NCI-H128 (cell line): ENCODE measurements at regions not wholly inside any gene's neighbourhood (a gene's known extent, or its start where the extent isn't known, plus 50 kb on each side); places are given as distances from the start of the nearest gene placed in this dataset.

Experiments
- DNase-seq: peaks from one replicate; lab custom pipeline; 2025; ENCODE audit not compliant: unreplicated experiment; lab: John Stamatoyannopoulos, UW

DNA sequence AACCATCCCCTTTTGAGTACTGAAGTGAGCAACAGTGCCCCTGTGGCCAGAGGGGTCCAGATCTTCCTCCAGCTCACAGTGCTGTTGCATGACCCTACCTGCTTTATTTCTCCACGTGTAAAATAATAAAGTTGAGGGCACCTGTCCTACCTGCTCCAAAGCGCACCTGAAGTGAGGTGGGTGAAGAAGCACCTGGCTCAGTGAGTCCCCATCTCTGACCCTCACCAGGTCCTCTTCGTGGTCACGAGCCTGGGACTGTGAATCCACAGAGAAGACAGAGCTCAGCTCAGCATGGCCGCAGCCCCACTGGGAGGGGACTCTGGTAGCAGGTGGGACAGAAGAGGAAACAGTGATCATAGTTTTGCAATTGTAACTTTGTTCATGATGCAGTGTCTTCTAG, 976.7 kb upstream of the TMEM132C start:
- no peak for DNase-seq

DNA sequence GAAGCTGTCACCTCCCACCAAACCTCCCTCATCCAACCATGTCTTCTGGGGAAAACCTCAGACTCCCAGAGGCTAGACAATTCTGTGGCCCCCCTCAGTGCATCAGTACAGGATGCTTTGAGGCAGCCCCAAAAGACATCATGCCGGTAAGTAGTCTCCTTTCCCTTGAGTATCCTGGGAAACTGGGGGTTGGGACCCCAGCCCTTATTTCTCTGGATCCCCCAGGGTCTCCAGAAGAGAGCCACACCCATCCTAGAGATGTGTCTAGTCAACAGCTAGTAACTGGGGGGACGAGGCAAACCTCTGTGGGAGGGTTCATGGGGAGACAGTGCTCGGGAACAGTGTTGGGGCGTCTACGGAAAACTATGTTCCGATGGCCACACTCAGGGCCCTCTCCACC, 974.2 kb upstream of the TMEM132C start:
- DNase-seq = no peak

- DNase-seq = no peak
These were observed 973.3 kb upstream of the TMEM132C start for GRCh38 chr12:127293507-127294310.

- DNase-seq = no peak
These were observed 972.2 kb upstream of the TMEM132C start for GRCh38 chr12:127294651-127295210.

GRCh38 chr12:127295630-127296029, 971.3 kb upstream of the TMEM132C start:
- DNase-seq = no peak

DNA sequence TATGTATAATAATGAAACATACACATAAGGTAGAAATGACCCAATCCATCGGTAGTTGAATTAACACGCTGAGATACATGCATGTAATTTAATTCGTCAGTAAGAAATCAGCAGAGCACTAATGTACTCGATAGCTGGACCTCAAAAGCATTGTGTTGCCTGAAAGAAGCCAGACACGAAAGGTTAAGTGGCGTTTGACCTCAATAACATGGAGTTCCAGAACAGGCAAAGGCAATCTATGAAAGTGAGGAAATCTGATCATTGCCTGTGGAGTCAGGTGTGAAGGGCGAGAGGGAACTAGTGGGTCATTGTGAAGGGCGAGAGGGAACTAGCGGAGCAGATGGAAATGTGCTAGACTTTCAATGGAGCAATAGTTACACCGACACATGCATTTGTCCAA, 970.4 kb upstream of the TMEM132C start:
- no peak for DNase-seq

GRCh38 chr12:127297327-127297726, 969.6 kb upstream of the TMEM132C start:
- no peak for DNase-seq

- DNase-seq = no peak
These were observed 966.9 kb upstream of the TMEM132C start for GRCh38 chr12:127300075-127300474.

DNA sequence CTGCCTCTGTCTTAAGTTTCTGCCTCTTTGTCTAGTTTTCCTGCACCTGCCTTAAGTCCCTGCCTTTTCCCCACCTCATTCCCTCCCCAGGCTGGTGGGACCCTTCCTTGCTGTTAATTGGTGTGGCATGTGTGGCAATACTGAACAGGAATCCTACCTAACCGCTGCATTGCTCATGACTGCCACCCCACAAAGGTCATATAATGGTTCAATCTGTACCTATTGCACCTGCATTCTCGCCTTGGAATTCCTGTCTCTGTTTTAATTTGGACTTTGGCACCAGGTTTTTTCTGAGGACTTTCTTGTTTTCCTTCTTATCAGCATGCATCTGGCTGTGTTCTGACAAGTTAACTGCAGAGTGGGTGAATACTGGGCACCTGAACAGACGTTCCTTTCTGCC, 966.2 kb upstream of the TMEM132C start:
- no peak for DNase-seq

DNA sequence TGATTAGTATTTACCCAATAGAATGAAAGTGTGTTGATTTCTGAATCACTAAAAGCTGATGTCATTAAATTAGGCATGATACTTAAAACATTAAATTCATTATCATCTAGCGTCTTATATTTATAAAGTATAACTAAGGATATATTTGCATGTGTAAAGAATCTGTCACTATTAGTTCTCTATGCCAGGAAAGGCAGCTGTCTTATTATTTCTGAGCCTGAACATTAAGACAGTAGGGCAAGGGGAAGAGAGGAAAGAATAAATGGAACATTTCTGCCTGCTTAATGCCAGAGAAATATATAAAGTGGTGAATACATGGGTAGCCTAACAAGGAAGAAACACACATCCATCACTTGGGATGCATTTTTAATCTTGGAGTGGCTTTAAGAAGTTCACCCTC, 965.1 kb upstream of the TMEM132C start:
- no peak for DNase-seq

DNA sequence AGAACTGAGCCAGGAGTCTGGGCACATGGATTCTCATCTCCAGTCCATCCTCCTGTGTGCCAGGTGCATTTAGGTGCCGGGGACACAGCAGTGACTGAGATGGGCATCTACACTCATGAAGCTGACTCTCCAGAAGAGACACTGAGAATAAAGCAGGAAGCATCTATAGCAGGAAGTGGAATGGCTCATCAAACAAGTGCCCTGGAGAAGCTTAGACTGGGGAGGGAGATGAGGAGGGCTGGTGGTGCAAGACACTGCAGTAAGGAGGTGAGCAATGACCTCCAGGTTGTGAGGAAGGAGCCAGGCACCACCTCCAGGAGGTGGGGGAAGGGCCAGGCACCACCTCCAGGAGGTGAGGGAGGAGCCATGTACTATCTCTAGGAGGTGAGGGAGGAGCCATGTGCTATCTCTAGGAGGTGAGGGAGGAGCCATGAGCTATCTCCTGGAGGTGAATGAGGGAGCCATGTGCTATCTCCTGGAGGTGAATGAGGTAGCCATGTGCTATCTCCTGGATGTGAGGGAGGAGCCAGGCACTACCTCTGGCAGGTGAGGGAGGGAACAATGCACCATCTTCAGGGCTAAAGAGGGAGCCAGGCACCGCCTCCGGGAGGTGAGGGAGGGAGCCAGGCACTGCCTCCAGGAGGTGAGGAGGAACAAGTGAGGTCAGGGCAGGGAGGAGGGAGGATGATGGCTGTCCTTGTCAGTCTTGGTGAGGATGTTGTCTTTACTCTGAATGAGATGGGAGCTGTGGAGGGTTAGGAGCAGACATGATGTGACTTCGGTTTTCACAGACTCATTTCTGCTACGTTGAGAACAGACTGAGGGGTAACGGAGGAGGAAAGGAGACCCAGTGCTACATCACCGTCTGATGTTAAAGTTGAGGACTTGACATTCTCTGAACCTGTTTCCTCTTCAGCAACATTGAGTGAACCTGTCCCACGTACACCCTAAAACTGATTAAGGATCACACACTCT, 961.9 kb upstream of the TMEM132C start:
- DNase-seq = no peak

DNA sequence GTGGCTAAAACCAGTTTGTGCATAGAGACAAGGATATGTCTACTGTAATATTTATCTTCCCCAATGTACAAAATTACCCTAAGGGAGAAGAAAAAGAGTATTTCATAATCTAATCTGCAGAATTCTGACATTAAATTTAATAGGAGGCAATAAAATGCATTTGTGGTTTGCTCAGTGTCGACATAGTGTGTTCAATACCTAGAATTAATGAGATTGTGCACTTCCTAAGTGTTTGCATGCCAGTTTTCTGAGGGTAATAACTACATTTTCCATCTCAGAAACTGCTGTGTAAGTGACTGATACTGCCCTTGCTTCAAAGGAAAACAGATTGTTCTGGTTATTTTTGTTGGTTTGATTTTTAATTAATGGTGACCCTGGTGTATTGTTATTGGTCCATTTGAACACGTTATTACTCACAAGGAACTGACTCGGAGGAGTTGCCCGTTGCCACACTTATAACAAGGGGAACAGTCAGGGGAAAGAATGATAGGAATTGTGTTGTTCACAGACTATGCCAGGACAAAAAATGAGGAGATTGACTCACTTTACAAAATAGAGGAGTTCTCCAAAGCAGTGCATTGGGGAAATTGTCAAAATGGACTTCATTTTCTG, 960.3 kb upstream of the TMEM132C start:
- no peak for DNase-seq

- no peak for DNase-seq
These were observed 959.4 kb upstream of the TMEM132C start for GRCh38 chr12:127307528-127307927.

DNA sequence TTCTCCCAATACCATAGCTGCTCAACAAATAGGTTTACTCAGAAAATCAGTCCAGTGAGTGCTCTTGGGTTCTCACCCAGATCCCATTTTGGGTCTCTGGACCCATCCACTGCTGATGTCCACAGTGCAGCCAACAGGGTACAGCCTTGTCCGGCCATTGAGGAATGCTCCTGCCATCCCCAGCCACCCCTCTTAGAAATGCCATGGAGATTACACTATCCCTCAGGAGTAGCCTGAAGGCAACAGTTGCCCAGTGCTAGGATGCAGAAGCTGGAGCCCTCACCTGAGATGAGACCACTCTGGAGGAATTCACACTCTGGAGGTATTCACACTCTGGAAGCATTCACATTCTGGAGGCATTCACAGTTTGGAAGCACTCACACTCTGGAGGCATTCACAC, 958.8 kb upstream of the TMEM132C start:
- no peak for DNase-seq

DNA sequence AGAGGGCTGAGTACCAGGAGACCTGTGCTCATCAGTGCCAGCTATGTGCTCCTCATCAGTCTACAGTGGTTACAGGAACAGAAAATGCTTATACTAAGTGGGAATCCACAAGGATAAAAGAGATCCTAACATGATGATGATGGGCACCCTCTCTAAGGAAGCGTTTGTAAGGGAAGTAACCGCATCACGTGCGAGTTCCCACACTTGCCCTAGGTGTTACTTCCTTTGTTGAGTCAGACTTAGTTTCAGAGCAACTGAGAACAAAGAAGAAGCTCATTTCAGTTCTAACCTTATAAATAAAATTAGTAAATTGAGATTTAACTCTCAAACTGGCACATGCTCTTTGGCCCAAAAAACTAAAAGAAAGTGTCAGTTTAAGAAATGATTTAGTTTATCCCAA, 956.4 kb upstream of the TMEM132C start:
- no peak for DNase-seq

DNA sequence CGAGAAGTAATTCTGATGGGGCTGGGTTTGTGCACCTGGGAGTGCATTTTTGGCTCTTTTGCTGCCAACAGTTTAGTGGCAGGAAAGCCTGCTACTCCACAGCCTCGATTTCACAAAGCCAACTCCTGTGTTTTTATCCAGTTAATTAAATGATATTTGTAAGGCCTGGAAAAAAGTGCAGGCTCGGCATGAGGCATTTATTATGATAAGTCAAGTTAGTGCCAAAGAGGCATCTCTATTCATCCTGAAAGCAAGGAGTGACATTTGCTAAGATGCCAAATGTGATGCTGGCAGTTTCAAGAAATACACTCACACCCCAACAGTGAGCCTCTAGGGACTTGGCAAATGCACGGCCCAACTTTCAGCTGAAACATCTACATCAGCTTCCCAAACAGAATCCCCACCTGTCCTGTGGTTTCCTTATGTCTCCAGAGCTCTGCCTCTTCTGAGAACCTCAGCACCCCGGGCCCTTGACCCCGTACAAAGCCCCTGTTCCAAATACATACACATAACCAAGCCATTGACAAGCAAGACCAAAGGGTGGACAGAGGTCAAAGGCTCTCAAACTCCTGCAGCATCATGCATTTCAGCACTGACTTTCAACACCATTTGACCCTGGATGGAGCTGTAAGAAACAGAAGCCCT, 955.1 kb upstream of the TMEM132C start:
- DNase-seq = no peak

GRCh38 chr12:127324681-127325080, 942.3 kb upstream of the TMEM132C start:
- no peak for DNase-seq

GRCh38 chr12:127327986-127328385, 939.0 kb upstream of the TMEM132C start:
- no peak for DNase-seq

- no peak for DNase-seq
These were observed 938.1 kb upstream of the TMEM132C start for GRCh38 chr12:127328867-127329266.

GRCh38 chr12:127334365-127334764, 932.6 kb upstream of the TMEM132C start:
- DNase-seq = no peak
